A549 (cell line): ENCODE measurements at regions not wholly inside any gene's neighbourhood (a gene's known extent, or its start where the extent isn't known, plus 50 kb on each side); places are given as distances from the start of the nearest gene placed in this dataset.

Source experiments
- CBX8 ChIP-seq: fragments of 200-600 bp; sonication (generic); IDR thresholded peaks from 2 replicates; pipeline ENCODE4 v1.6.1; 2016
- CEBPB ChIP-seq, 2 experiments: fragments of >200 bp in 1 of 2; sonication (Bioruptor Twin) in 1 of 2; formaldehyde crosslinking in 1 of 2; IDR thresholded peaks; 2 replicates each; pipeline ENCODE4 v1.6.1; 2012 to 2016
- CHD2 ChIP-seq: fragments of 150-350 bp; IDR thresholded peaks from 2 replicates; pipeline ENCODE4 v1.6.1; 2014; ENCODE audit warnings: low read length; ENCODE audit not compliant: partially characterized antibody
- CTCF ChIP-seq: fragments of >200 bp; sonication (Bioruptor Twin); formaldehyde crosslinking; IDR thresholded peaks from 3 replicates; pipeline ENCODE4 v1.5.1; 2016
- EHMT2 ChIP-seq: fragments of 200-600 bp; sonication (generic); IDR thresholded peaks from 2 replicates; pipeline ENCODE4 v1.6.1; 2016; ENCODE audit warnings: antibody characterized with exemption, low read depth, mild to moderate bottlenecking, moderate library complexity
- ELK1 ChIP-seq: fragments of 150-350 bp; IDR thresholded peaks from 2 replicates; pipeline ENCODE4 v1.6.1; 2014; ENCODE audit warnings: low read depth, mild to moderate bottlenecking, low read length
- HES2 ChIP-seq: fragments of >200 bp; sonication (Bioruptor Twin); formaldehyde crosslinking; IDR thresholded peaks from 2 replicates; pipeline ENCODE4 v1.6.1; 2016
- MAFK ChIP-seq: fragments of 450-650 bp; IDR thresholded peaks from 2 replicates; pipeline ENCODE4 v1.6.1; 2014; ENCODE audit not compliant: partially characterized antibody
- MAZ ChIP-seq: fragments of 150-350 bp; IDR thresholded peaks from 2 replicates; pipeline ENCODE4 v1.6.1; 2014; ENCODE audit warnings: antibody characterized with exemption, low read depth, low read length, borderline replicate concordance
- POLR2A ChIP-seq: IDR thresholded peaks from 2 replicates; pipeline ENCODE4 v1.6.1; 2012; ENCODE audit warnings: mild to moderate bottlenecking, low read length
- RCOR1 ChIP-seq: fragments of 150-350 bp; IDR thresholded peaks from 2 replicates; pipeline ENCODE4 v1.6.1; 2014; ENCODE audit warnings: antibody characterized with exemption, low read length, low read depth
- REST ChIP-seq: fragments of 200-600 bp; sonication (generic); IDR thresholded peaks from 2 replicates; pipeline ENCODE4 v1.6.1; 2016; ENCODE audit warnings: antibody characterized with exemption, mild to moderate bottlenecking, moderate library complexity
- USF2 ChIP-seq: fragments of 450-650 bp; IDR thresholded peaks from 2 replicates; pipeline ENCODE4 v1.6.1; 2014; ENCODE audit warnings: antibody characterized with exemption
- TF ChIP-seq, protein P1 (sequence below): fragments of >200 bp; sonication (Bioruptor Twin); formaldehyde crosslinking; IDR thresholded peaks from 3 replicates; pipeline ENCODE4 v1.6.1; 2016

DNA sequence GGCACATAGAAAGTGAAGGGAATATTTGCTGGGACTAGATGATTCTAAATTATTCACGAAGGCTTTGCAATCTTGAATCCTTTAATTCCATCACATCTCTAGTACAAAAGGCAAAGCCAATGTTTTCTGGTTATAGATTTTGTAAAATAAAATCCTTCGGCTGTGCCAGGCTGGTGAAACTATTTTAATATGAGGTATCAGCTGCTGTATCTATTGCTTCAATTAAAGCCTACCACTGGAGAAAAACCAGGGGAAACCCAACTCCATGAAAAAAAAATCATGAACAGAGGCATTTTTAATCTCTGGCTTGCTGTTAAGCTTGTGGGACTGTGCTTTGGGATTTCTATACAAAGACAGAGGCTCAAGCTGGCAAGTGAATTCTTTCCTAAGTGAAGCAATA is 271.8 kb downstream of the QKI start:
- TF ChIP-seq, protein P1, sequence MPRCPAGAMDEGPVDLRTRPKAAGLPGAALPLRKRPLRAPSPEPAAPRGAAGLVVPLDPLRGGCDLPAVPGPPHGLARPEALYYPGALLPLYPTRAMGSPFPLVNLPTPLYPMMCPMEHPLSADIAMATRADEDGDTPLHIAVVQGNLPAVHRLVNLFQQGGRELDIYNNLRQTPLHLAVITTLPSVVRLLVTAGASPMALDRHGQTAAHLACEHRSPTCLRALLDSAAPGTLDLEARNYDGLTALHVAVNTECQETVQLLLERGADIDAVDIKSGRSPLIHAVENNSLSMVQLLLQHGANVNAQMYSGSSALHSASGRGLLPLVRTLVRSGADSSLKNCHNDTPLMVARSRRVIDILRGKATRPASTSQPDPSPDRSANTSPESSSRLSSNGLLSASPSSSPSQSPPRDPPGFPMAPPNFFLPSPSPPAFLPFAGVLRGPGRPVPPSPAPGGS = no peak
- TF ChIP-seq HES2 (no peak), CTCF (no peak), POLR2A (no peak), REST (no peak), CBX8 (no peak), USF2 (no peak), MAFK (no peak), RCOR1 (no peak), EHMT2 (no peak), ELK1 (no peak), CHD2 (no peak), CEBPB (IDR thresholded peaks at IDR 0.05) (no peak), MAZ (no peak)
